Activated naive CD4-positive, alpha-beta T cell treated with anti-CD3 and anti-CD28 coated beads for 36 hours (primary cell): ENCODE measurements at regions not wholly inside any gene's neighbourhood (a gene's known extent, or its start where the extent isn't known, plus 50 kb on each side); places are given as distances from the start of the nearest gene placed in this dataset.

Source experiments
- CTCF ChIA-PET: fragments of 350-600 bp; sonication (Branson Sonifier 250); formaldehyde crosslinking; loops from one replicate; lab custom pipeline; 2021; ENCODE audit warnings: antibody characterized with exemption; lab: Charles Lee
- DNase-seq: peaks from one replicate; pipeline ENCODE4 v3.0.0-alpha.2; 2020
- H3K27ac Mint-ChIP-seq: one replicate; pipeline ENCODE4 v1.8.0; 2021; ENCODE audit warnings: mild to moderate bottlenecking, mixed read lengths
- H3K27me3 Mint-ChIP-seq: one replicate; pipeline ENCODE4 v1.8.0; 2021; ENCODE audit warnings: low read depth, mixed read lengths
- H3K36me3 Mint-ChIP-seq: one replicate; pipeline ENCODE4 v1.8.0; 2021; ENCODE audit warnings: low read depth, mixed read lengths
- H3K4me1 Mint-ChIP-seq: one replicate; pipeline ENCODE4 v1.8.0; 2021; ENCODE audit warnings: low read depth, mixed read lengths
- H3K4me3 Mint-ChIP-seq: one replicate; pipeline ENCODE4 v1.8.0; 2021; ENCODE audit warnings: mild to moderate bottlenecking, moderate library complexity, mixed read lengths
- H3K9me3 Mint-ChIP-seq: one replicate; pipeline ENCODE4 v1.8.0; 2021; ENCODE audit warnings: mixed read lengths
- intact Hi-C: fragments of 100-400 bp; cut with micrococcal nuclease; formaldehyde crosslinking; loops from one replicate; pipeline ENCODE4 v1.15.1; 2023

DNA sequence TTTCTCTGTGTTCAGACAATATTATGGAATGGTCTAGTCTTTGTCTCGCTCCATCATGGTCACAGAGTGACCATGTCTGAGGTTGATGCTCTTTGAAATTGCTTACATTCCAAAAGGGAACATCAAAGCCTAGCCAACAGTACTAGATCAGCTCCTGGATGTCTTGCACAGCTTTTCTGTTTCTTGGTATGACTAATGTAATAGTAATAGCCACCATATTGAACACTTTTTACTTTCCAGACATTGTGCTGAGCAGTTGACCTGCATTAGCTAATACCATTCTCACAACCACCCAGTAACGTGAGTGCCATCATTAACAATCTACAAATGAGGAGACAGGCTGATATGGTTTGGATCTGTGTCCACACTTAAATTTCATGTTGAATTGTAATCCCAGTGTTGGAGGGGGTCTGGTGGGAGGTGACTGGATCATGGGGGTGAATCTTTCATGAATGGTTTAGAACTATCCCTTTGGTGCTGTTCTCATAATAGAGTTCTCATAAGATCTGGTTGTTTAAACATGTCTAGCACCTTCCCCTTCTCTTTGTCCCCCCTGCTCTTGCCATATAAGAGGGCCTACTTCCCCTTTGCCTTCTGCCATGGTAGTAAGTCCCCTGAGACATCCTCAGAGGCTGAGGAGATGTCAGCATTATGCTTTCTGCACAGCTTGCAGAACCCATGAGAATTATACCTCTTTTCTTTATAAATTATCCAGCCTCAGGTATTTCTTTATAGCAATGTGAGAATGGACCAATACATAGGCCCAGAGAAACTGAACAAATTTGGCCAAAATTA is 577.5 kb upstream of the CLINT1 start:
- Mint-ChIP-seq H3K27me3 (no peaks in the 10 kb centered on the region), H3K36me3 (no peaks in the 10 kb centered on the region), H3K9me3 (no peaks in the 10 kb centered on the region), H3K4me3 (no peak overlapping the region), H3K27ac (no peak overlapping the region), H3K4me1 (peaks cover 52% of the 10 kb centered on the region)
- intact Hi-C loops = loop anchor here (10.0 kb wide), 1 partner anchor 668 kb away; no protein-coding TSS in a partner anchor
- no peak for DNase-seq
- CTCF ChIA-PET = no interaction called here

DNA sequence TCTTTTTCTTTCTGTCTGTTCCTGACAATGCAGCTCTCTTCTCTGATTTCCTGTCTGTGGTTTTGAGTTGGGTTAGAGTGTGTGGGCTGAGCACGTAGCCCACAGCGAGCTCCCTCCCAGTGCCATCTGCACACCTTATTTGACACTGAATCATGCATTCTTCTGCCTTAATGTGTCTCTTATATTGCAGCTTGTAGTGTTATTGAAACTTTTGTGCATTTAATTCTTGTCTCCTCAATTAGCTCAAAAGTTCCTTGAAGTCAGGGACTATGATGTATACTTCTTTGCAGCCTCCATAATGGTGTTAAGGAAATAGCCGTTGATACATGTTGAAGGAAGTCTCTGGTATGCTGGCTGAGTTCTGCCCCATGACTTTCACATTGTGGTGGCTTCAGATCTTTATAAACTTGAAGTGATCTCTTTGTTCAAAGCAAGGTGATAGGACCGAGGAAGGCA is 576.2 kb upstream of the CLINT1 start:
- no peaks in the 10 kb centered on the region for H3K9me3 Mint-ChIP-seq
- H3K4me1 Mint-ChIP-seq = peaks cover 62% of the 10 kb centered on the region
- no peak overlapping the region for H3K4me3 Mint-ChIP-seq
- peak overlapping the region; percentile 57 for H3K27ac Mint-ChIP-seq
- H3K36me3 Mint-ChIP-seq = no peaks in the 10 kb centered on the region
- DNase-seq = peak; percentile 50
- H3K27me3 Mint-ChIP-seq = no peaks in the 10 kb centered on the region
- CTCF ChIA-PET = interaction anchor here (0.5 to 1.0 kb wide), 6 partner anchors 18 to 805 kb away, joined by 3 to 4 read pairs (median 3); no protein-coding TSS in a partner anchor
- intact Hi-C loops = loop anchor here (2.0 to 10.0 kb wide), 2 partner anchors 80 to 670 kb away; no protein-coding TSS in a partner anchor

DNA sequence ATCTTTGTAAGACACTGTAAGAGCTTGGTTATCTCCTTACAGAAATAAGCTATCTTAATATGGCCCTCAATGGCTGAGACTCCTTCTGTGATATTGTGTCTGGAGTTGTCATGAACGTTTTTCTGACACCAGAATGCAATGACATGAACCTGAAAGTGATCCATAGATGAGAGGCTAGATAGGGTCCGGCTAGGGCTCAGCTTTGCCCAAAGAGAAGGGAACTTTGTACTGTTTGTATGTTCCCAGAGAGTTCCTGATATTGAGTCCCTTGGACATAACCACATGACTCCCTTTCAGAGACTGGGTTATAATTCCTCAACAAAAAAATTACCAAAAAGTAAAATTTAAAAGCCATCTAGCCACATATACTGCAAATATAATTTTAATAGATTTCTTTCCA is 575.8 kb upstream of the CLINT1 start:
- CTCF ChIA-PET = interaction anchor here (0.7 to 1.0 kb wide), 5 partner anchors 30 to 805 kb away, joined by 3 to 4 read pairs (median 3); no protein-coding TSS in a partner anchor
- no peak for DNase-seq
- Mint-ChIP-seq H3K27me3 (no peaks in the 10 kb centered on the region), H3K4me3 (no peak overlapping the region), H3K9me3 (peaks cover 3% of the 10 kb centered on the region), H3K4me1 (peaks cover 62% of the 10 kb centered on the region), H3K36me3 (no peaks in the 10 kb centered on the region), H3K27ac (no peak overlapping the region)
- intact Hi-C loops = loop anchor here (2.0 to 10.0 kb wide), 2 partner anchors 80 to 670 kb away; no protein-coding TSS in a partner anchor

DNA sequence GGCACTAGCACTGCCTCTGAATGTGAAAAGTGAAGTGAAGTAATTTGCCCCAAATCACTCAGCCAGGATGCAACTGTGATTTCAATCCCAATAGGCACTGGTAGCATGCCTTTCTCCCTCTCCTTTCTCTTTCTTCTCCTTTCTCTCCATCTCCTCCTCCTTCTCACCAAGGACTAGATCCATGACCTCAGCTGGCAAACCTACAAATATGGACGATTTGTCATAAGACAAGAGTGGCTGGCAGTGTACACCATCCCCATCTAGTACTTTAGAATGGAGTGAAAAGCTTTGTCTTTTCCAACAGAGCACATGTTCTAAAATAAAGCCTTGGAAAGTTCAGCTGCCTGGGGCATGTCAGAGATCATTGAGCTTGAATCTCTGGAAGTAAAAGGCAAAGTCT is 574.7 kb upstream of the CLINT1 start:
- Mint-ChIP-seq H3K4me3 (no peak overlapping the region), H3K36me3 (no peaks in the 10 kb centered on the region), H3K27ac (no peak overlapping the region), H3K9me3 (peaks cover 4% of the 10 kb centered on the region), H3K27me3 (no peaks in the 10 kb centered on the region), H3K4me1 (peaks cover 62% of the 10 kb centered on the region)
- intact Hi-C loops = loop anchor here (2.0 to 10.0 kb wide), 2 partner anchors 81 to 671 kb away; no protein-coding TSS in a partner anchor
- CTCF ChIA-PET = no interaction called here
- no peak for DNase-seq

DNA sequence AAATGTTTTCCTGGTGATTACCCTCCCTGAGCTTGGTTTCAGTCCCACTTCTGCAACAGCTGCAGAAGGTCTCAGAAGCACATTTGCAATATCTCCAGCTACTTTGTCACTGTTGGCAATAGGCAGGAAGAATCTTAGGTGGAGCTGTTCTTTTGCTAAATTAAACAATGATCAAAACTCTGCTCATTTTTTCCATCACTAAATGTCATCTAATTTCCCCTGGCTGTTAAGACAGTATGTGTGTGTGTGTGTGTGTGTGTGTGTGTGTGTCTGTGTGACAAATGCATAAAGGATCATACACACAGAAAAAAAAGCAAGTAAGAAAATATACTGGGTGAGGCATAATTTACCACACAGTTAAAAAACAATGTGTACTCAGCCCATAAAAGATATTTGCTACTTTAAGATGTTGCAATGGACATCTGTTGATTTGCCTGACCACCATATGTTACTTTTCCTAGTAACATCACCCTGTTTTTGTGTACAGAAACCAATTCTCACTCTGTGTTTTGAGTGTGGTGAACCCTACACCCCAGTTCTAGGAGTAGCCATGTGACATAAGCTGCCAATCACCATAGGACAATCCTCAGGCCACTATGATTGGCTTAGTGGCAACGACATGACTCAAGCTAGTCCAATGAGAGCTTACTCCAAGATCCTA is 572.6 kb upstream of the CLINT1 start:
- no peaks in the 10 kb centered on the region for H3K27me3 Mint-ChIP-seq
- no peaks in the 10 kb centered on the region for H3K36me3 Mint-ChIP-seq
- no peak overlapping the region for H3K4me3 Mint-ChIP-seq
- no peak overlapping the region for H3K27ac Mint-ChIP-seq
- intact Hi-C loops = loop anchor here (2.0 to 10.0 kb wide), 3 partner anchors 25 to 673 kb away; no protein-coding TSS in a partner anchor
- peaks cover 4% of the 10 kb centered on the region for H3K9me3 Mint-ChIP-seq
- CTCF ChIA-PET = interaction anchor here (0.6 to 0.7 kb wide), 4 partner anchors 130 to 387 kb away, joined by 3 read pairs; no protein-coding TSS in a partner anchor
- peaks cover 59% of the 10 kb centered on the region for H3K4me1 Mint-ChIP-seq
- peak; percentile 20 for DNase-seq

DNA sequence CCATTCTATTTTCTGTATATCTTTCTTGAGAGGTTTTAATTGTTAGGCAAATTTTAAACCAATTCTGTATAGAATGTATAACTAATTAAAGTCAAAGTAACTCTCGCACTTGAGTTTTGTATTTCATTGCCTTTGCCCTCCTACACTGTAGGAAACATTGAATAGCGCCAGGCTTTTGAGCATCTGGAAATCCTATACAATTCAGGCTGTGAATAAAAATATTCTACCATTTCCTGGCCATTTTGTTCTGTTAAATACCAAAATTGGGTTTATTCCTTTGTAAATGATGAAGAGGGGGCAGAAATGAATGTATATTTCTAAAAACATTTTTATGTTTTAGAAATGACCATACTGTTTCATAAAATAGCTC is 571.8 kb upstream of the CLINT1 start:
- intact Hi-C loops = loop anchor here (2.0 to 10.0 kb wide), 3 partner anchors 24 to 674 kb away; no protein-coding TSS in a partner anchor
- Mint-ChIP-seq H3K9me3 (peaks cover 4% of the 10 kb centered on the region), H3K27me3 (no peaks in the 10 kb centered on the region), H3K27ac (no peak overlapping the region), H3K36me3 (no peaks in the 10 kb centered on the region), H3K4me3 (no peak overlapping the region), H3K4me1 (peaks cover 52% of the 10 kb centered on the region)
- CTCF ChIA-PET = interaction anchor here (0.6 to 0.7 kb wide), 2 partner anchors 131 to 160 kb away, joined by 3 read pairs; no protein-coding TSS in a partner anchor
- no peak for DNase-seq

DNA sequence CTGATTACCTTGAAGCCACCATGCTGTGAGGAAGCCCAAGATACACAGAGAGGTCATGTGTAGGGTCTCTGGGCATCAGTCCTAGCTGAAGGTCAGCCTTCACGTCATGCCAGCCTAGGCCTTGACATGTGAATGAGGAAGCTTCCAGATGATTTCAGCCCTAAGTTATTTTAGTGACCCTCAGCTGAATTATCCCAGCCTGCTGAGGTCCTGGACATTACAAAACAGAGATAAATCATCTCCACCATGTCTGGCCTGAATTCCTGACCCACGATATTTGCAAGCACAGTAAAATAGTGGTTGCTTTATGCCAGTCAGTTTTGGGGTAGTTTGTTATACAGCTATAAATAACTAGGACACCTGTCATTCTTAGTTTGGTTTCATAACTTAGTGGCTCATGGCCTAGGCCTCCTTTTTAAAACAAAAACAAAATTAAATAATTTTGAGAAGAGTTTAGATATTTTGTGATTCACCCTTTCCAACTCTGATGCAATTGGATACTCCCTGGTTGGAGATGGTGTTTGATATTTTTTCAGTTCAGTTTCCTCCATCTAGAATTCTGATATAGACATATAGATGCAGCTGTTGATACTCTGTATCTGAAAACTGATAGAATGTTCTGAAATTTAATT is 571.3 kb upstream of the CLINT1 start:
- CTCF ChIA-PET = no interaction called here
- intact Hi-C loops = loop anchor here (2.0 to 10.0 kb wide), 3 partner anchors 23 to 675 kb away; no protein-coding TSS in a partner anchor

DNA sequence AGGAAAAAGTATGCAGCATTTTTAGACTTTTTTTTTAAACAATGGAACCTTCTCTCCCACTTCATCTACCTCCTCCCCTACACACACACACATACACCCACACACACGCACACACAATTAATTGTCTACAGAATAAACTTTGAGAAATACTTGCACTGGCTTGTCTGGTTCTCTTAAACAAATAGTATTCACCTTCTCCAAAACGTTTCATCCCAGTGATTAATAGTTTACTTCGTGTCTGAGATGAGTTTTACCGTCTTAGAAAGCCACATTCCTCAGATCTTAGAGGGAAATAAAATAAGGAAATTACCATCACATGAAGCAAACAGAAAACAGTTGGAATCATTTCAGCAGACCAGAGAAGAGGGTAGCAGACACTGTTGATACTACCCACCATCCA is 570.6 kb upstream of the CLINT1 start:
- Mint-ChIP-seq H3K9me3 (peaks cover 4% of the 10 kb centered on the region), H3K4me1 (peaks cover 40% of the 10 kb centered on the region), H3K36me3 (no peaks in the 10 kb centered on the region), H3K27ac (no peak overlapping the region), H3K27me3 (no peaks in the 10 kb centered on the region), H3K4me3 (no peak overlapping the region)
- intact Hi-C loops = no loop called here
- DNase-seq = no peak
- CTCF ChIA-PET = no interaction called here

More for the DNA sequence above, 571.3 kb upstream of the CLINT1 start:
- no peak for DNase-seq
- no peaks in the 10 kb centered on the region for H3K36me3 Mint-ChIP-seq
- H3K4me1 Mint-ChIP-seq = peaks cover 47% of the 10 kb centered on the region
- H3K9me3 Mint-ChIP-seq = peaks cover 4% of the 10 kb centered on the region
- no peak overlapping the region for H3K27ac Mint-ChIP-seq
- H3K27me3 Mint-ChIP-seq = no peaks in the 10 kb centered on the region
- H3K4me3 Mint-ChIP-seq = no peak overlapping the region

DNA sequence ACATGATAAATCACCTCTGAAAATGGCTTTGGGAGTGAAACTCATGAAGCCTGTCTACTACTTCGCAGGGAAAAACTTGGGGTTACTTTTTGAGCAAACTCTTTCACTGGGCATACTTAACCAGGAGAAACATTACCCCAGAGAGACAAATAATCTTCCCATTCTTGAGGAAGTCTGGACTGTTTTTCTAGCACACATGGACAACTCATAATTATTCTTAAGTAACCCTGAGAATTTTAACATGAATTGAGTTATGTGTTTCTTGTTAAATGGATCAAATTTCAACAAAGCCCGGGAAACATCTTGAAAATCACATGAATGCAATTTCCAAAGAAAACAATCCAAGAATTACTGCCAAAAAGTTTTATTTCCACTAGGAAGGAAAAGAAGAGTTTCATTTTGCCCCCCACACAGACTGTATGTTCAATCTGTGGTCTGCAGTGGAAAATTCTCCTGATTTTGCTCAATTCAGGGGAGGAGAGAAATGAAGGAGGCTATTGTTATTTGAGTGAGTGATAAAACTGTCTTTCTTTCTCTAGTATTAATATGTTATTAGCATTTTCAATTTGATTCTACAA is 564.8 kb upstream of the CLINT1 start:
- no peaks in the 10 kb centered on the region for H3K9me3 Mint-ChIP-seq
- intact Hi-C loops = no loop called here
- CTCF ChIA-PET = no interaction called here
- no peaks in the 10 kb centered on the region for H3K4me1 Mint-ChIP-seq
- H3K36me3 Mint-ChIP-seq = no peaks in the 10 kb centered on the region
- H3K27ac Mint-ChIP-seq = no peak overlapping the region
- H3K4me3 Mint-ChIP-seq = no peak overlapping the region
- DNase-seq = no peak
- no peaks in the 10 kb centered on the region for H3K27me3 Mint-ChIP-seq

DNA sequence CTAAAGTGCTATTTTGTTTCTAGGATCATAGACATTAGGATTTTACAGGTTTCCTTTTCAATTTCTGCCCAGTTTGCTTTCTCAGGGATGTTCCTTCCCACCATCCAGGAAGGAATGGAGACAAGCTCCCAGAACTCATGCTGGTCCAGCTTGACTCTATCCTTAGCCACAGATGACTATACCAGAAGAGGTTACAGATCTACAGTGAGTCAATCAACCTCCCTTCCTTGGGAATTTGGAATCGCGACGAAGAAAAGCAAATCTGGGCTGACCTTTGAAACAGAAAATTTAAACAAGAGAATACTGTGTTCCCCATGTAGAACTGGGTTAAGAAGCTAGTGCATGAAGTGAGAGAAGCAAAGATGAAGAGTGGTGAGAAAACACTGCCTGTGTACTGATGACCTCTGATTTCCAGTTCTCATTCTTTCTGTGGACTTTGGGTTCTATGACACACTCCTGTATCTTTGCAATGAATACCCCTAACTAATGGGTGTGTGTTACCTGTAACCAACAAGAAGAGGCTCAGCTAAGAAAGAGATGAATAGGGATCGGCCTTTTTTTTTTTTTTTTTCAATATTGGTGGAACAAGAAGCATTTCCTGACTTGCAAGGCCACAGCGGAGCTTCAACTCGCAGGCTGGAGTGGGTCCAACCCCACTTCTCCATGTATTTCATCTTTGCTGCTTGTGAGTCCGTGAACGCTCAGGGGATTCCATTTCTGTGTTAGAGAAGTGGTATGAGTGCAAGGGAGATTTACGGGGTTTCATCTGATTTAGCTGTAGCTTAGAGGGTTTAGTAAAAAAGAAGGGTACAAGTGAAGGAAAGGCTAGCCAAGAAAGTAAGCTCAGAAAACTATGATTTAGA is 563.9 kb upstream of the CLINT1 start:
- Mint-ChIP-seq H3K4me1 (no peaks in the 10 kb centered on the region), H3K27ac (no peak overlapping the region)

DNA sequence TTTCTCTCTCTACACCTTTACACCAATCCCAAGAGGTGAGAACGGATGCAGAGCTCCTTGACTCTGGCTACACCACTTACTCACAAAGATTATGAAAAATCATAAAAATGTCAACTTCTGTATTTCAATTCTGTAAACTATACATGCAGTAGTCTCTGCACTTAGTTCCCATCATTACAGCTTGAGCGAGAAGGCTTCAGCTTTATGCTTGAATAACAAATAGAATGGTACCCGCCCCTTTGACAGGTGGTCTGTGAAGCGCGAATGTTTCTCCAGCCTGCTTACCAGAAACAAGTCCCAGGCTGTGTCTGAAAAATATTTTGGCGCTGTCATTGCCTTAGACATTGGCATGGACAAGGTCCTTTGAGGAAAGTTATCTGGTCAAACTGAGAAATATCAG is 562.4 kb upstream of the CLINT1 start:
- CTCF ChIA-PET = no interaction called here
- Mint-ChIP-seq H3K4me1 (no peaks in the 10 kb centered on the region), H3K36me3 (no peaks in the 10 kb centered on the region), H3K9me3 (no peaks in the 10 kb centered on the region), H3K27me3 (no peaks in the 10 kb centered on the region), H3K4me3 (no peak overlapping the region), H3K27ac (no peak overlapping the region)
- no peak for DNase-seq
- intact Hi-C loops = no loop called here

More for the DNA sequence above, 563.9 kb upstream of the CLINT1 start:
- H3K4me3 Mint-ChIP-seq = no peak overlapping the region
- DNase-seq = no peak
- H3K9me3 Mint-ChIP-seq = no peaks in the 10 kb centered on the region
- CTCF ChIA-PET = no interaction called here
- H3K36me3 Mint-ChIP-seq = no peaks in the 10 kb centered on the region
- no peaks in the 10 kb centered on the region for H3K27me3 Mint-ChIP-seq
- intact Hi-C loops = no loop called here
